Kidney (tissue), 13 donors: ENCODE measurements at regions not wholly inside any gene's neighbourhood (a gene's known extent, or its start where the extent isn't known, plus 50 kb on each side); places are given as distances from the start of the nearest gene placed in this dataset.

ENCODE experiments used
- DNase-seq, 5 donors: peaks; one replicate each; pipeline ENCODE4 v3.0.0-alpha.2; 2013 to 2020
- FAIRE-seq: peaks from 2 replicates; lab custom pipeline; 2012; peaks lifted over from hg19 to GRCh38; lab: Jason Lieb, UNC
- H3K27ac ChIP-seq, 2 donors: one replicate each; pipeline ENCODE4 v1.7.0; 2013; ENCODE audit warnings: low read depth in 2 of 2, low read length in 2 of 2, inconsistent platforms in 1 of 2
- H3K27me3 ChIP-seq: one replicate; pipeline ENCODE4 v1.7.1; 2013; ENCODE audit warnings: low read length, inconsistent platforms; ENCODE audit not compliant: control insufficient read depth, insufficient read depth
- H3K36me3 ChIP-seq, 3 donors: one replicate each; pipeline versions ENCODE4 v1.7.0 to v1.7.1; 2013; ENCODE audit warnings: low read length in 3 of 3, control low read depth in 1 of 3, inconsistent platforms in 1 of 3; ENCODE audit not compliant: insufficient read depth in 3 of 3, control insufficient read depth in 2 of 3
- H3K4me1 ChIP-seq, 3 donors: one replicate each; pipeline versions ENCODE4 v1.7.0 to v1.7.1; 2013; ENCODE audit warnings: low read length in 3 of 3, inconsistent platforms in 1 of 3, low read depth in 1 of 3; ENCODE audit not compliant: control insufficient read depth in 2 of 3, insufficient read depth in 2 of 3
- H3K4me3 ChIP-seq, 3 donors: one replicate each; pipeline versions ENCODE4 v1.7.0 to v1.8.1; 2013; ENCODE audit warnings: low read length in 3 of 3, control low read depth in 1 of 3, inconsistent platforms in 1 of 3
- H3K9ac ChIP-seq, 3 donors: one replicate each; pipeline versions ENCODE4 v1.7.0 to v1.7.1; 2013; ENCODE audit warnings: low read length in 3 of 3, control low read depth in 1 of 3, inconsistent platforms in 1 of 3
- H3K9me3 ChIP-seq, 3 donors: one replicate each; pipeline versions ENCODE4 v1.7.0 to v1.7.1; 2013; ENCODE audit warnings: low read length in 3 of 3, control low read depth in 1 of 3, inconsistent platforms in 1 of 3; ENCODE audit not compliant: control insufficient read depth in 2 of 3, insufficient read depth in 1 of 3
- CTCF ChIP-seq: IDR thresholded peaks from 3 replicates; pipeline ENCODE4 v1.5.1; 2012; ENCODE audit warnings: mild to moderate bottlenecking, moderate library complexity, borderline replicate concordance; ENCODE audit not compliant: insufficient read depth; ENCODE audit errors: extremely low read depth
- intact Hi-C: fragments of 100-400 bp; cut with DNase I; formaldehyde crosslinking; loops from one replicate; pipeline ENCODE4 v1.11.1; 2022
- donor health status: control.
- donor health status: control.
- donor health status: control.
- donor health status: control.
- donor health status: control.
- donor health status: DM: yes; HTN: yes; CAD: no.
- donor health status: Normal renal cell carcinoma (clear cell type).

- H3K9ac ChIP-seq: no peak overlapping the region
- no peaks in the 10 kb centered on the region for H3K4me1 ChIP-seq
- FAIRE-seq: no peak
- no peak overlapping the region for H3K4me3 ChIP-seq
- DNase-seq: no peak
- no peak overlapping the region for H3K27ac ChIP-seq
- no peaks in the 10 kb centered on the region for H3K9me3 ChIP-seq
- TF ChIP-seq CTCF: no peak
- H3K27me3 ChIP-seq: no peaks in the 10 kb centered on the region
- intact Hi-C loops: no loop called here
- H3K36me3 ChIP-seq: no peaks in the 10 kb centered on the region
These were observed 88.7 kb downstream of the SLITRK6 start for GRCh38 chr13:85710545-85710944.

GRCh38 chr13:85709721-85710120, 89.5 kb downstream of the SLITRK6 start:
- Histone ChIP-seq H3K36me3 (no peaks in the 10 kb centered on the region), H3K4me3 (no peak overlapping the region), H3K27ac (no peak overlapping the region), H3K9me3 (no peaks in the 10 kb centered on the region), H3K27me3 (no peaks in the 10 kb centered on the region), H3K9ac (no peak overlapping the region), H3K4me1 (no peaks in the 10 kb centered on the region)
- intact Hi-C loops: no loop called here
- FAIRE-seq (no peak), DNase-seq (no peak)
- TF ChIP-seq CTCF: no peak

- Histone ChIP-seq H3K4me1 (no peaks in the 10 kb centered on the region), H3K9me3 (no peaks in the 10 kb centered on the region), H3K4me3 (no peak overlapping the region), H3K9ac (no peak overlapping the region), H3K36me3 (no peaks in the 10 kb centered on the region), H3K27me3 (no peaks in the 10 kb centered on the region), H3K27ac (no peak overlapping the region)
- TF ChIP-seq CTCF: no peak
- DNase-seq (no peak), FAIRE-seq (no peak)
- intact Hi-C loops: no loop called here
These were observed 90.1 kb downstream of the SLITRK6 start for GRCh38 chr13:85709072-85709471.

- FAIRE-seq: no peak
These were observed 98.3 kb downstream of the SLITRK6 start for GRCh38 chr13:85700906-85701305.

More at GRCh38 chr13:85700906-85701305, 98.3 kb downstream of the SLITRK6 start:
- no peaks in the 10 kb centered on the region for H3K4me1 ChIP-seq
- H3K9ac ChIP-seq: no peak overlapping the region
- TF ChIP-seq CTCF: no peak
- no peaks in the 10 kb centered on the region for H3K9me3 ChIP-seq
- DNase-seq: no peak
- no peaks in the 10 kb centered on the region for H3K27me3 ChIP-seq
- no peak overlapping the region for H3K4me3 ChIP-seq
- intact Hi-C loops: no loop called here
- H3K27ac ChIP-seq: no peak overlapping the region
- no peaks in the 10 kb centered on the region for H3K36me3 ChIP-seq
